OCI-LY7 (cell line): ENCODE measurements at regions not wholly inside any gene's neighbourhood (a gene's known extent, or its start where the extent isn't known, plus 50 kb on each side); places are given as distances from the start of the nearest gene placed in this dataset.

ENCODE experiments used
- BruUV-seq: library from RNA; stranded (reverse); fragments of 400-500 nt; replicated peaks from 2 replicates; lab custom pipeline; 2021; lab: Mats Ljungman, UMichigan
- CTCF ChIA-PET: fragments of 300-600 bp; sonication (Branson Sonifier 250); formaldehyde crosslinking; loops from one replicate; lab custom pipeline; 2022; ENCODE audit warnings: antibody characterized with exemption; ENCODE audit not compliant: unreplicated experiment; lab: Charles Lee
- POLR2A ChIA-PET: fragments of 300-600 bp; sonication (Branson Sonifier 250); formaldehyde crosslinking; loops from one replicate; lab custom pipeline; 2022; ENCODE audit warnings: antibody characterized with exemption; lab: Charles Lee
- DNase-seq: peaks from one replicate; pipeline ENCODE4 v3.0.0-alpha.2; 2015; ENCODE audit warnings: low spot score
- H2AFZ ChIP-seq: fragments of 200-600 bp; sonication (generic), shearing (Covaris generic); 2 replicates; pipeline ENCODE4 v1.6.1; 2014; ENCODE audit warnings: mild to moderate bottlenecking, antibody characterized with exemption, low read length, moderate library complexity
- H3K27ac ChIP-seq: fragments of 200-600 bp; sonication (generic); 2 replicates; pipeline ENCODE4 v1.5.1; 2014; ENCODE audit warnings: mixed run types, low read depth, mild to moderate bottlenecking, moderate library complexity, low read length, inconsistent platforms; ENCODE audit not compliant: poor library complexity, severe bottlenecking
- H3K36me3 ChIP-seq: fragments of 200-600 bp; sonication (generic); 2 replicates; pipeline ENCODE4 v1.6.1; 2014; ENCODE audit warnings: mild to moderate bottlenecking, antibody characterized with exemption, low read length, moderate library complexity, mixed read lengths; ENCODE audit not compliant: insufficient read depth
- H3K4me1 ChIP-seq: fragments of 200-600 bp; sonication (generic); 2 replicates; pipeline ENCODE4 v1.5.1; 2014; ENCODE audit warnings: mild to moderate bottlenecking, low read length; ENCODE audit not compliant: insufficient read depth, poor library complexity, severe bottlenecking
- H3K4me2 ChIP-seq: fragments of 200-600 bp; sonication (generic); 2 replicates; pipeline ENCODE4 v1.6.1; 2014; ENCODE audit warnings: mild to moderate bottlenecking, low read length
- H3K4me3 ChIP-seq: fragments of 200-600 bp; sonication (generic); 2 replicates; pipeline ENCODE4 v1.5.1; 2014; ENCODE audit warnings: mild to moderate bottlenecking, low read depth, low read length; ENCODE audit not compliant: poor library complexity, severe bottlenecking
- H3K79me2 ChIP-seq: fragments of 200-600 bp; sonication (generic); 2 replicates; pipeline ENCODE4 v1.6.1; 2016; ENCODE audit warnings: low read depth, mild to moderate bottlenecking, low read length, moderate library complexity, mixed read lengths; ENCODE audit not compliant: insufficient read depth
- H3K9me2 ChIP-seq: fragments of 200-600 bp; sonication (generic); 2 replicates; pipeline ENCODE4 v1.6.1; 2016; ENCODE audit warnings: mild to moderate bottlenecking, low read length, mixed read lengths; ENCODE audit not compliant: insufficient read depth
- H3K9me3 ChIP-seq: fragments of 200-600 bp; sonication (generic); 2 replicates; pipeline ENCODE4 v1.6.1; 2014; ENCODE audit warnings: mild to moderate bottlenecking, mixed run types, low read length, mixed read lengths
- H4K20me1 ChIP-seq: fragments of 200-600 bp; sonication (generic); 2 replicates; pipeline ENCODE4 v1.6.1; 2014; ENCODE audit warnings: mild to moderate bottlenecking, antibody characterized with exemption, low read length, moderate library complexity, mixed read lengths; ENCODE audit not compliant: insufficient read depth
- EZH2phosphoT487 ChIP-seq: fragments of 200-600 bp; sonication (generic); IDR thresholded peaks from 2 replicates; pipeline ENCODE4 v1.6.1; 2018; ENCODE audit warnings: low read depth, borderline replicate concordance, mild to moderate bottlenecking, mixed run types, antibody characterized with exemption, low read length, moderate library complexity, mixed read lengths
- intact Hi-C: fragments of 100-400 bp; cut with micrococcal nuclease; formaldehyde crosslinking; loops from one replicate; pipeline ENCODE4 v1.10.0; 2022; ENCODE audit not compliant: unreplicated experiment
- TF ChIP-seq, protein P1 (sequence below): fragments of 200-600 bp; sonication (generic); conservative IDR thresholded peaks from 2 replicates; pipeline ENCODE4 v1.5.1; 2014; ENCODE audit warnings: mild to moderate bottlenecking, antibody characterized with exemption, low read length, moderate library complexity, mixed read lengths

DNA sequence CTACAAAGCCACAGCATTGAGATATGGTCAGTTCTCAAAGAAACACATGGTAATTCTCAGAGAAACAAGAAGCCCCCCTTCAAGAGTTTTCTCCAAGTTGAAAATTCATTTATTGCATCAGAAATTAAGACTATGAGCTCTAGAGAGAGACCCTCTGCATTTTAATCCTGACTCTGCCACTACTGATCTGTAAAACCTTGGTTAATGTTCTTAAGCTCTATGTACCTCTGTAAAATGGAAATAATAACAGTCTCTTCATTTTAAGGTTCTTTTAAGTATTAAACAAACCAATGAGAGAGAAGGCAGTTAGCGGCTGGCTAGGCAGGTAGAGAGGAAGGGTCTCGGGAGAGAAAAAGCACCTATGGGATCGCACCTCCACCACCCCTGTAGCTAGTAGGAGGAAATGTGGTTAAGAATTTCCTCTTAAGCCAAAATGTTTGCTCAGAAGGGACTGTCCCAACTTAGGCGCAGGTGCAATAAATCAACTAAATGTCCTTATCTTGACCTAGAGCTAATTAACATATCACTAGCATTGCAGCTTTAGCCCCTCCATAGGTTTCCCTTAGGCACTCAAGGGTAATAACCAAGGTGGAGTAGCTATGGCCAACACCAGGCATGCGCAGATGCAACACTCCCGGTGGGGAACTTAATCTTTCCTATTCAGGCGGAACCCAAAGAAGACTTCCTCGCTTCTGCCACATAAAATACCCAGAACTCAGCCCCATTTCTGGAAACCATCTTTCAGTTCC is 1685.4 kb downstream of the MRPL39 start:
- ChIA-PET POLR2A (interaction anchor here (0.6 kb wide), 3 partner anchors 9 to 284 kb away, joined by 3 to 4 read pairs (median 4); no protein-coding TSS in a partner anchor), CTCF (no interaction called here)
- no peaks in the 10 kb centered on the region for H4K20me1 ChIP-seq
- no peak overlapping the region for H3K4me2 ChIP-seq
- no peaks in the 10 kb centered on the region; the same call in 1 of the 2 replicates for H3K9me3 ChIP-seq
- no TSS peak for BruUV-seq
- H2AFZ ChIP-seq = no peak overlapping the region
- no peaks in the 10 kb centered on the region for H3K9me2 ChIP-seq
- H3K79me2 ChIP-seq = no peaks in the 10 kb centered on the region
- H3K36me3 ChIP-seq = no peaks in the 10 kb centered on the region
- intact Hi-C loops = no loop called here
- TF ChIP-seq, protein P1, sequence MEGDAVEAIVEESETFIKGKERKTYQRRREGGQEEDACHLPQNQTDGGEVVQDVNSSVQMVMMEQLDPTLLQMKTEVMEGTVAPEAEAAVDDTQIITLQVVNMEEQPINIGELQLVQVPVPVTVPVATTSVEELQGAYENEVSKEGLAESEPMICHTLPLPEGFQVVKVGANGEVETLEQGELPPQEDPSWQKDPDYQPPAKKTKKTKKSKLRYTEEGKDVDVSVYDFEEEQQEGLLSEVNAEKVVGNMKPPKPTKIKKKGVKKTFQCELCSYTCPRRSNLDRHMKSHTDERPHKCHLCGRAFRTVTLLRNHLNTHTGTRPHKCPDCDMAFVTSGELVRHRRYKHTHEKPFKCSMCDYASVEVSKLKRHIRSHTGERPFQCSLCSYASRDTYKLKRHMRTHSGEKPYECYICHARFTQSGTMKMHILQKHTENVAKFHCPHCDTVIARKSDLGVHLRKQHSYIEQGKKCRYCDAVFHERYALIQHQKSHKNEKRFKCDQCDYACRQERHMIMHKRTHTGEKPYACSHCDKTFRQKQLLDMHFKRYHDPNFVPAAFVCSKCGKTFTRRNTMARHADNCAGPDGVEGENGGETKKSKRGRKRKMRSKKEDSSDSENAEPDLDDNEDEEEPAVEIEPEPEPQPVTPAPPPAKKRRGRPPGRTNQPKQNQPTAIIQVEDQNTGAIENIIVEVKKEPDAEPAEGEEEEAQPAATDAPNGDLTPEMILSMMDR = no peak
- TF ChIP-seq EZH2phosphoT487 = no peak
- no peaks in the 10 kb centered on the region for H3K4me1 ChIP-seq
- DNase-seq = no peak
- H3K4me3 ChIP-seq = no peak overlapping the region
- no peak overlapping the region for H3K27ac ChIP-seq

DNA sequence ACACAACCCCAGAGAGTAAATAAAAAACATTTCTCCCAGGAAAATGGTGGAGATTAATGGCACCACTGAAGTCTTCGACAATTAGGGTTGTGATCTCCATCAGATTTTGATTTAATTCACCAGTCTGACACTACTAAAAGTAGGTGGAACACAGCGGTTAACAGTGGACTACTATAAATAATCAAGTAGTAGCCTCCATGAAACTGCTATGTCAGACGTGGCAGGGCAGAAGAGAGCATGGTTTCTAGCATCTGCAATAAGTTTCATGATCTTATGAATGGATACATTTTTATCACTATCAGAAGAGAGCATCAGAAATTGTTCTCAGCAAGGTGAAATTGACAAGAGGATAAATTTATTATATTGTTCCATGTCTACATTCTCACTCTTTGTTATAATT is 1706.6 kb downstream of the MRPL39 start:
- Histone ChIP-seq H3K4me1 (no peaks in the 10 kb centered on the region), H3K4me2 (no peak overlapping the region), H3K9me2 (no peaks in the 10 kb centered on the region), H2AFZ (no peak overlapping the region), H3K27ac (no peak overlapping the region), H3K36me3 (no peaks in the 10 kb centered on the region), H3K4me3 (no peak overlapping the region), H3K79me2 (no peaks in the 10 kb centered on the region), H4K20me1 (no peaks in the 10 kb centered on the region), H3K9me3 (peaks cover 5% of the 10 kb centered on the region; the same call in 1 of the 2 replicates)
- TF ChIP-seq, protein P1 = no peak
- no peak for TF ChIP-seq EZH2phosphoT487
- no peak for DNase-seq
- intact Hi-C loops = no loop called here
- BruUV-seq = no TSS peak
- ChIA-PET CTCF (no interaction called here), POLR2A (no interaction called here)

DNA sequence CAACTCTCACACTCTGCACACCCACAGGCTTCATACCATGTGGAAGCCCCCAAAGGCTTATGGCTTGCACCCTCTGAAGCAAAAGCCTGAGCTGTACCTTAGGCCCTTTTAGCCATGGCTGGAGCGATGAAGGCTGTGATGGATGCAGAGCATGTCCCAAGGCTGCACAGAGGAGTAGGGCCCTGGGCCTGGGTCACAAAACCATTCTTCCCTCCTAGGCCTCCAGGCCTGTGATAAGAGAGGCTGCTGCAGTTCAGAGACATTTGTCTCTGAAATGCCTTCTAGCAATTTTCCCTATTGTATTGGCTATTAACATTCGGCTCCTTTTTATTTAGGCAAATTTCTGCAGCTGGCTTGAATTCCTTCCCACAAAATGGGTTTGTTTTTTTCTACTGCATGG is 1707.7 kb downstream of the MRPL39 start:
- Histone ChIP-seq H3K9me3 (peaks cover 5% of the 10 kb centered on the region; the same call in 1 of the 2 replicates), H3K4me1 (no peaks in the 10 kb centered on the region), H3K4me2 (no peak overlapping the region), H3K36me3 (no peaks in the 10 kb centered on the region), H3K27ac (no peak overlapping the region), H3K79me2 (no peaks in the 10 kb centered on the region), H3K9me2 (no peaks in the 10 kb centered on the region), H3K4me3 (no peak overlapping the region), H4K20me1 (no peaks in the 10 kb centered on the region), H2AFZ (no peak overlapping the region)
- ChIA-PET CTCF (no interaction called here), POLR2A (no interaction called here)
- no peak for TF ChIP-seq EZH2phosphoT487
- TF ChIP-seq, protein P1 = no peak
- DNase-seq = no peak
- intact Hi-C loops = no loop called here
- BruUV-seq = no TSS peak
